Transverse colon (tissue), 4 donors: ENCODE measurements at regions not wholly inside any gene's neighbourhood (a gene's known extent, or its start where the extent isn't known, plus 50 kb on each side); places are given as distances from the start of the nearest gene placed in this dataset.

Experiments
- DNase-seq: peaks from one replicate; pipeline ENCODE4 v3.0.0-alpha.2; 2019
- H3K27ac ChIP-seq, 4 donors: fragments of 200-600 bp; sonication (generic); 2 replicates each; pipeline ENCODE4 v1.5.1; 2016 to 2018; ENCODE audit warnings: inconsistent platforms in 4 of 4
- H3K27me3 ChIP-seq: fragments of 200-600 bp; sonication (generic); 2 replicates; pipeline ENCODE4 v1.5.1; 2017; ENCODE audit warnings: inconsistent platforms
- H3K36me3 ChIP-seq, 4 donors: fragments of 200-600 bp; sonication (generic); 2 replicates each; pipeline ENCODE4 v1.5.1; 2017 to 2019; ENCODE audit warnings: inconsistent platforms in 4 of 4
- H3K4me1 ChIP-seq, 4 donors: fragments of 200-600 bp; sonication (generic); 2 replicates each; pipeline ENCODE4 v1.5.1; 2017 to 2020; ENCODE audit warnings: inconsistent platforms in 4 of 4
- H3K4me3 ChIP-seq, 4 donors: fragments of 200-600 bp; sonication (generic); 1 replicate in 1 of 4; 2 replicates in 3 of 4; pipeline versions ENCODE4 v1.5.1 to v1.6.1; 2017 to 2019; ENCODE audit warnings: inconsistent platforms in 4 of 4
- H3K9me3 ChIP-seq, 2 donors: fragments of 200-600 bp; sonication (generic); 2 replicates each; pipeline ENCODE4 v1.5.1; 2017 to 2019; ENCODE audit warnings: inconsistent platforms in 2 of 2
- CTCF ChIP-seq, 5 experiments: fragments of 200-600 bp in 3 of 5; fragments of 450-650 bp in 2 of 5; sonication (generic) in 3 of 5; IDR thresholded peaks; 1 replicate in 2 of 5; 2 replicates in 3 of 5; pipeline ENCODE4 v1.5.1; 2016 to 2017; ENCODE audit warnings: antibody characterized with exemption in 5 of 5, inconsistent platforms in 3 of 5, mild to moderate bottlenecking in 2 of 5, moderate library complexity in 1 of 5
- EP300 ChIP-seq: sonication (generic); formaldehyde crosslinking; IDR thresholded peaks from one replicate; pipeline ENCODE4 v1.6.1; 2017; ENCODE audit warnings: antibody characterized with exemption, low read depth
- POLR2A ChIP-seq: fragments of 450-650 bp; IDR thresholded peaks from one replicate; pipeline ENCODE4 v1.6.1; 2016; ENCODE audit warnings: antibody characterized with exemption, mild to moderate bottlenecking, moderate library complexity
- POLR2AphosphoS5 ChIP-seq, 3 donors: sonication (generic); formaldehyde crosslinking; IDR thresholded peaks; one replicate each; pipeline ENCODE4 v1.6.1; 2016; ENCODE audit warnings: antibody characterized with exemption in 3 of 3
- WGBS, 2 donors: methylation state at CpG; one replicate each; pipeline ENCODE4 v1.1.5; 2018; ENCODE audit warnings: low coverage in 1 of 2; 5-methylcytosine and 5-hydroxymethylcytosine counted together
- in situ Hi-C, 4 donors: fragments of 200-750 bp; cut with MboI; loops; one replicate each; pipeline versions ENCODE4 v1.15.0 to v1.15.1; 2017; ENCODE audit warnings: low sequenced_read_pairs in 3 of 4, low pct_ligation_motif_present in 1 of 4, low pct_unique_long_range_greater_than_20kb in 1 of 4
- intact Hi-C: fragments of 100-400 bp; cut with DNase I; formaldehyde crosslinking; loops from one replicate; pipeline ENCODE4 v1.15.1; 2023; ENCODE audit warnings: low total_unique reads

- in situ Hi-C loops = no loop called here
- 50 to 67% methylated on average over 4 of the region's 4 CpGs for WGBS, 2 donors
- no peak overlapping the region for H3K4me3 ChIP-seq
- no peaks in the 10 kb centered on the region for H3K9me3 ChIP-seq
- no peak overlapping the region for H3K27ac ChIP-seq
- intact Hi-C loops = no loop called here
- no peaks in the 10 kb centered on the region for H3K27me3 ChIP-seq
- TF ChIP-seq POLR2A (no peak), CTCF (IDR thresholded peaks at IDR 0.05) (no peak), EP300 (no peak), POLR2AphosphoS5 (IDR thresholded peaks at IDR 0.05) (no peak)
- H3K36me3 ChIP-seq = no peaks in the 10 kb centered on the region
- no peak for DNase-seq
- no peaks in the 10 kb centered on the region for H3K4me1 ChIP-seq
These were observed 172.6 kb upstream of the BET1 start for GRCh38 chr7:94176694-94177200.

GRCh38 chr7:94177441-94177840, 173.3 kb upstream of the BET1 start:
- TF ChIP-seq POLR2AphosphoS5 (IDR thresholded peaks at IDR 0.05) (no peak), POLR2A (no peak), EP300 (no peak), CTCF (IDR thresholded peaks at IDR 0.05) (no peak)
- no peak for DNase-seq
- H3K4me3 ChIP-seq = no peak overlapping the region
- in situ Hi-C loops = no loop called here
- 59 to 66% methylated on average over 3 of the region's 3 CpGs for WGBS, 2 donors
- H3K36me3 ChIP-seq = no peaks in the 10 kb centered on the region
- intact Hi-C loops = no loop called here
- no peaks in the 10 kb centered on the region for H3K27me3 ChIP-seq
- H3K27ac ChIP-seq = no peak overlapping the region
- no peaks in the 10 kb centered on the region for H3K9me3 ChIP-seq
- H3K4me1 ChIP-seq = no peaks in the 10 kb centered on the region

- Histone ChIP-seq H3K36me3 (no peaks in the 10 kb centered on the region), H3K9me3 (no peaks in the 10 kb centered on the region), H3K4me3 (no peak overlapping the region), H3K4me1 (peaks cover 0 to 3% (median 0%) of the 10 kb centered on the region in 4 donors), H3K27me3 (no peaks in the 10 kb centered on the region), H3K27ac (no peak overlapping the region)
- intact Hi-C loops = no loop called here
- WGBS, 2 donors = 65 to 71% methylated on average over 3 of the region's 3 CpGs
- TF ChIP-seq POLR2AphosphoS5 (IDR thresholded peaks at IDR 0.05) = no peak
- no peak for TF ChIP-seq CTCF (IDR thresholded peaks at IDR 0.05)
- no peak for TF ChIP-seq EP300
- no peak for TF ChIP-seq POLR2A
- DNase-seq = no peak
- in situ Hi-C loops = no loop called here
These were observed 174.1 kb upstream of the BET1 start for GRCh38 chr7:94178230-94178629.

- DNase-seq = no peak
- no peaks in the 10 kb centered on the region for H3K36me3 ChIP-seq
- no peak for TF ChIP-seq EP300
- WGBS, 2 donors = 92% methylated on average over 1 of the region's 1 CpG; no CpG with 5 or more reads in 1 of the 2 donors
- no peaks in the 10 kb centered on the region for H3K9me3 ChIP-seq
- peaks cover 0 to 4% (median 0%) of the 10 kb centered on the region in 4 donors for H3K4me1 ChIP-seq
- in situ Hi-C loops (no loop called here), intact Hi-C loops (no loop called here)
- H3K27me3 ChIP-seq = no peaks in the 10 kb centered on the region
- no peak overlapping the region for H3K4me3 ChIP-seq
- H3K27ac ChIP-seq = no peak overlapping the region
These were observed 175.3 kb upstream of the BET1 start for GRCh38 chr7:94179466-94179865.

GRCh38 chr7:94182066-94182465, 177.9 kb upstream of the BET1 start:
- TF ChIP-seq POLR2AphosphoS5 (IDR thresholded peaks at IDR 0.05) (no peak), CTCF (IDR thresholded peaks at IDR 0.05) (no peak), EP300 (no peak), POLR2A (no peak)
- 88% methylated on average over 1 of the region's 1 CpG; no CpG with 5 or more reads in 1 of the 2 donors for WGBS, 2 donors
- in situ Hi-C loops (no loop called here), intact Hi-C loops (no loop called here)
- DNase-seq = no peak
- peaks cover 0 to 4% (median 0%) of the 10 kb centered on the region in 4 donors for H3K4me1 ChIP-seq
- no peaks in the 10 kb centered on the region for H3K27me3 ChIP-seq
- H3K9me3 ChIP-seq = no peaks in the 10 kb centered on the region
- H3K27ac ChIP-seq = no peak overlapping the region
- H3K4me3 ChIP-seq = no peak overlapping the region
- no peaks in the 10 kb centered on the region for H3K36me3 ChIP-seq
